Keratinocyte (primary cell): ENCODE measurements at regions not wholly inside any gene's neighbourhood (a gene's known extent, or its start where the extent isn't known, plus 50 kb on each side); places are given as distances from the start of the nearest gene placed in this dataset.

Experiments
- CTCF ChIP-seq, 3 experiments: IDR thresholded peaks in 1 of 3; conservative IDR thresholded peaks in 1 of 3; optimal IDR thresholded peaks in 1 of 3; 2 replicates in 2 of 3; 3 replicates in 1 of 3; pipeline versions ENCODE3 to v1.5.1; 2011; ENCODE audit warnings: low read length in 3 of 3, mild to moderate bottlenecking in 3 of 3, moderate library complexity in 2 of 3, control low read depth in 1 of 3, inconsistent platforms in 1 of 3; ENCODE audit not compliant: insufficient read depth in 2 of 3; ENCODE audit errors: extremely low read depth in 1 of 3
- EZH2 ChIP-seq: IDR thresholded peaks from one replicate; pipeline ENCODE4 v1.6.1; 2012; ENCODE audit warnings: inconsistent platforms, mild to moderate bottlenecking, low read length, moderate library complexity

- no peak for TF ChIP-seq CTCF (optimal IDR thresholded peaks at IDR 0.05 in 1 of 3, IDR thresholded peaks at IDR 0.05 in 1 of 3, conservative IDR thresholded peaks at IDR 0.05 in 1 of 3; ENCODE audit: extremely low read depth in 1 of 3, insufficient read depth in 2 of 3, low read length in 3 of 3)
- TF ChIP-seq EZH2: no peak
These were observed 316.6 kb downstream of the THBS2 start for GRCh38 chr6:168937054-168937453.
